Heart right ventricle (tissue), 16 donors: ENCODE measurements at regions not wholly inside any gene's neighbourhood (a gene's known extent, or its start where the extent isn't known, plus 50 kb on each side); places are given as distances from the start of the nearest gene placed in this dataset.

Experiments used
- ATAC-seq, 8 donors: fragments of 200-7000 bp; cut with Tn5 transposase; one replicate each; pipeline ENCODE4 v1.9.1; 2020; ENCODE audit warnings: mild to moderate bottlenecking in 8 of 8, moderate library complexity in 8 of 8, moderate number of reproducible peaks in 1 of 8
- DNase-seq, 2 donors: peaks; one replicate each; pipeline ENCODE4 v3.0.0-alpha.2; 2020
- H3K27ac ChIP-seq, 10 donors: fragments of 200-600 bp; sonication (generic) in 2 of 10; one replicate each; pipeline versions ENCODE4 v1.5.0 to v1.8.0; 2020 to 2022; ENCODE audit warnings: mild to moderate bottlenecking in 3 of 10
- H3K27me3 ChIP-seq, 7 donors: fragments of 200-600 bp; one replicate each; pipeline ENCODE4 v1.8.0; 2021 to 2022; ENCODE audit warnings: mild to moderate bottlenecking in 2 of 7
- H3K36me3 ChIP-seq, 9 donors: fragments of 200-600 bp; sonication (generic) in 1 of 9; one replicate each; pipeline versions ENCODE4 v1.5.0 to v1.8.0; 2020 to 2022; ENCODE audit warnings: mild to moderate bottlenecking in 2 of 9
- H3K4me1 ChIP-seq, 9 donors: fragments of 200-600 bp; sonication (generic) in 1 of 9; one replicate each; pipeline versions ENCODE4 v1.5.0 to v1.8.0; 2020 to 2022; ENCODE audit warnings: mild to moderate bottlenecking in 4 of 9
- H3K4me3 ChIP-seq, 10 donors: fragments of 200-600 bp; sonication (generic) in 2 of 10; one replicate each; pipeline versions ENCODE4 v1.5.0 to v1.8.0; 2020 to 2022; ENCODE audit warnings: mild to moderate bottlenecking in 7 of 10, moderate library complexity in 2 of 10
- H3K9me3 ChIP-seq, 11 donors: fragments of 200-600 bp in 10 of 11; sonication (generic) in 2 of 11; one replicate each; pipeline versions ENCODE4 v1.5.0 to v1.8.0; 2013 to 2022; ENCODE audit warnings: mild to moderate bottlenecking in 2 of 11, control low read depth in 1 of 11, moderate library complexity in 1 of 11
- whole genome bisulfite sequencing, 2 donors: extraction: QIAGEN DNeasy Blood & Tissue Kit; methylation state at CpG; one replicate each; pipeline ENCODE4 v1.1.7; 2013; ENCODE audit warnings: inconsistent platforms in 1 of 2; 5-methylcytosine and 5-hydroxymethylcytosine counted together
- intact Hi-C, 10 donors: fragments of 100-400 bp; cut with DNase I; formaldehyde crosslinking; loops; one replicate each; pipeline versions ENCODE4 v1.11.1 to v1.14.2; 2022
- TF ChIP-seq, protein P1 (sequence below), 9 donors: fragments of 200-600 bp; sonication (generic) in 2 of 9; IDR thresholded peaks; one replicate each; pipeline versions ENCODE4 v1.5.0 to v1.8.0; 2021 to 2022; ENCODE audit warnings: antibody characterized with exemption in 9 of 9, mild to moderate bottlenecking in 5 of 9, moderate library complexity in 1 of 9
- donor health status: Arrhythmogenic right ventricular cardiomyopathy.
- donor health status: ischemic (EF 13 %, LVEDD 7.1; RV severe dilation, severe dysfunction).
- donor health status: healthy with polysubstance abuse.
- donor health status: DM: no; HTN: yes; CAD: no.
- donor health status: DM: no; HTN: no; CAD: no.
- donor health status: ischemic (EF 25% LVEDD 6.9; RV normal size, moderate dysfunction).
- donor health status: ischemic (EF 25% LVEDD 5.7; RV mildly dilated, moderate dysfunction).
- donor health status: healthy.
- donor health status: DM: yes; HTN: yes; CAD: no.
- donor health status: Ischemic cardiomyopathy.
- donor health status: ischemic (EF 35%, LVEDD 5.7; RV mildly dilated, moderate dysfunction).
- donor health status: nonischemic (EF 11% LVEDD 7.7; RV severe dilation, severe dysfunction).
- donor health status: DM: yes; HTN: yes; CAD: no.
- donor health status: PGD.
- donor health status: ischemic (EF 29% LVEDD 5.4; RV normal size, mild dysfunction).
- donor health status: nonischemic (EF 23%, LVEDD 6.1; RV moderate dilation, normal function).

- Histone ChIP-seq H3K27me3 (no peaks in the 10 kb centered on the region), H3K4me3 (no peak overlapping the region), H3K4me1 (peaks cover 0 to 13% (median 0%) of the 10 kb centered on the region in 9 donors), H3K27ac (no peak overlapping the region), H3K9me3 (no peaks in the 10 kb centered on the region), H3K36me3 (no peaks in the 10 kb centered on the region)
- TF ChIP-seq, protein P1, sequence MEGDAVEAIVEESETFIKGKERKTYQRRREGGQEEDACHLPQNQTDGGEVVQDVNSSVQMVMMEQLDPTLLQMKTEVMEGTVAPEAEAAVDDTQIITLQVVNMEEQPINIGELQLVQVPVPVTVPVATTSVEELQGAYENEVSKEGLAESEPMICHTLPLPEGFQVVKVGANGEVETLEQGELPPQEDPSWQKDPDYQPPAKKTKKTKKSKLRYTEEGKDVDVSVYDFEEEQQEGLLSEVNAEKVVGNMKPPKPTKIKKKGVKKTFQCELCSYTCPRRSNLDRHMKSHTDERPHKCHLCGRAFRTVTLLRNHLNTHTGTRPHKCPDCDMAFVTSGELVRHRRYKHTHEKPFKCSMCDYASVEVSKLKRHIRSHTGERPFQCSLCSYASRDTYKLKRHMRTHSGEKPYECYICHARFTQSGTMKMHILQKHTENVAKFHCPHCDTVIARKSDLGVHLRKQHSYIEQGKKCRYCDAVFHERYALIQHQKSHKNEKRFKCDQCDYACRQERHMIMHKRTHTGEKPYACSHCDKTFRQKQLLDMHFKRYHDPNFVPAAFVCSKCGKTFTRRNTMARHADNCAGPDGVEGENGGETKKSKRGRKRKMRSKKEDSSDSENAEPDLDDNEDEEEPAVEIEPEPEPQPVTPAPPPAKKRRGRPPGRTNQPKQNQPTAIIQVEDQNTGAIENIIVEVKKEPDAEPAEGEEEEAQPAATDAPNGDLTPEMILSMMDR (IDR thresholded peaks at IDR 0.05) = no peak
- ATAC-seq (peak in 3 of 8 donors; percentile 35 to 58 (median 39)), DNase-seq (no peak)
- intact Hi-C loops = no loop called here
- 61 to 67% methylated on average over 2 of the region's 2 CpGs for WGBS, 2 donors
These were observed 135.0 kb upstream of the KL start for GRCh38 chr13:32881074-32881776.

- H3K4me1 ChIP-seq = peaks cover 0 to 13% (median 0%) of the 10 kb centered on the region in 9 donors
- 78 to 82% methylated on average over 2 of the region's 2 CpGs for WGBS, 2 donors
- TF ChIP-seq, protein P1 (IDR thresholded peaks at IDR 0.05) = no peak
These were observed 134.5 kb upstream of the KL start for GRCh38 chr13:32881777-32882145.

DNA sequence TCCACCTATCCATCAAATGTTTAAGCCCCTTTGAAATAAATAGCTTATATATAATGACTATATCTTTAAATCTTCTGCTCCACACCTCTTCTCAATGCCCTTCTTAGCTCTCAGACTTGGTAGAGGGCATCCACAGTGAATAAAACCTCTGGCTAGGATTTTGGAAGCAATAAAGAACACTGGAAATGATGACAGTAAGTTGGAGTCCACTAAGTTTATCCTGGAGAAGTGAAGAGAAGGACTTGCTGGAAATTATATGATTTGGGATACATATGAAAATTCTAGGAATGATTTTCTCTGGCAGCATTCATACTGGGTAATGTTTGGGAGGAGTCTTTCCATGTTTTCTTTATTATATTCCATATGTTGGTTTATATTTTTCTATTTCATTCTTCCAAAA, 133.5 kb upstream of the KL start:
- no peaks in the 10 kb centered on the region for H3K36me3 ChIP-seq
- DNase-seq (no peak), ATAC-seq (no peak)
- H3K4me3 ChIP-seq = no peak overlapping the region
- TF ChIP-seq, protein P1 (IDR thresholded peaks at IDR 0.05) = no peak
- H3K27me3 ChIP-seq = no peaks in the 10 kb centered on the region
- intact Hi-C loops = no loop called here
- peaks cover 0 to 10% (median 6%) of the 10 kb centered on the region in 11 donors for H3K9me3 ChIP-seq
- no peak overlapping the region for H3K27ac ChIP-seq
- peaks cover 0 to 13% (median 0%) of the 10 kb centered on the region in 9 donors for H3K4me1 ChIP-seq

More at GRCh38 chr13:32881777-32882145, 134.5 kb upstream of the KL start:
- ATAC-seq = no peak
- Histone ChIP-seq H3K27ac (no peak overlapping the region), H3K4me3 (no peak overlapping the region), H3K27me3 (no peaks in the 10 kb centered on the region), H3K36me3 (no peaks in the 10 kb centered on the region), H3K9me3 (peaks cover 0 to under 1% (median 0%) of the 10 kb centered on the region in 11 donors)
- intact Hi-C loops = no loop called here
- DNase-seq = no peak

DNA sequence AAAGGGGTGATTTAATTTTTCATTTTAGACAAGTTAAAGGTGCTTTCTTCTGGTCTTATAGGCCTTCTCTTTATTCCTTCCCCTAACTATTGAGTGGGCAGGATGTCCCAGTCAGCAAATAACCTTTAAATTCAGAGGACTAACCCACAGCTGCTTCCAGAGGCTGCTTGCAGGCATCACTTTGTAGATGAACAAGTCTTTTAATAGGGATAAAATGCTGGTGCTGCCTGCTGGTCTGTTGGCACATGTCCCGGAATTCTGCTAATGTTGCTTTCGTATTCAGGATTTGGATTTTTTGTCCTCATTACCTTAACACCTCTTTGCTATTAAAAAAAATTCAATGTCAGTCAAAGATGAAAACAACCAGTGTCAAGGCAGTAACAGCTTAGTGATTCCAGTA, 132.7 kb upstream of the KL start:
- TF ChIP-seq, protein P1 (IDR thresholded peaks at IDR 0.05) = no peak
- ATAC-seq (no peak), DNase-seq (no peak)
- 22 to 25% methylated on average over 2 of the region's 2 CpGs for WGBS, 2 donors
- intact Hi-C loops = no loop called here
- Histone ChIP-seq H3K36me3 (no peaks in the 10 kb centered on the region), H3K4me3 (no peak overlapping the region), H3K27me3 (no peaks in the 10 kb centered on the region), H3K9me3 (peaks cover 0 to 17% (median 10%) of the 10 kb centered on the region in 11 donors), H3K27ac (no peak overlapping the region), H3K4me1 (peaks cover 0 to 13% (median 0%) of the 10 kb centered on the region in 9 donors)
